ENCODE measurements at regions not wholly inside any gene's neighbourhood (a gene's known extent, or its start where the extent isn't known, plus 50 kb on each side); places are given as distances from the start of the nearest gene placed in this dataset.

- intact Hi-C loops (cut with DNase I, micrococcal nuclease): no loop called here
- TF ChIP-seq CTCF (IDR thresholded peaks at IDR 0.05): no peak
- H3K27ac ChIP-seq (ENCODE audit: low read depth in 1 of 2, low read length in 2 of 2): no peak overlapping the region
- no peaks in the 10 kb centered on the region for H3K36me3 ChIP-seq (ENCODE audit: insufficient read depth, low read length)
- Mint-ChIP-seq H3K4me3 (no peak overlapping the region), H3K9me3 (no peaks in the 10 kb centered on the region), H3K36me3 (ENCODE audit: low read depth) (no peaks in the 10 kb centered on the region), H3K4me1 (ENCODE audit: low read depth) (no peaks in the 10 kb centered on the region), H3K27me3 (peaks cover 31% of the 10 kb centered on the region), H3K27ac (no peak overlapping the region)
- ChIA-PET CTCF (no interaction called here), POLR2A (no interaction called here)
- DNase-seq: no peak
- no peak for ATAC-seq (ENCODE audit: poor library complexity)
- no peak overlapping the region for H3K4me3 ChIP-seq (ENCODE audit: low read length)
- H3K27me3 ChIP-seq (ENCODE audit: control insufficient read depth in 1 of 2, insufficient read depth in 2 of 2, low read length in 2 of 2): peaks cover 0 to 12% of the 10 kb centered on the region in 2 experiments
- H3K4me1 ChIP-seq (ENCODE audit: insufficient read depth, low read length): no peaks in the 10 kb centered on the region
- no peaks in the 10 kb centered on the region for H3K9me3 ChIP-seq (ENCODE audit: control insufficient read depth in 1 of 2, insufficient read depth in 1 of 2, low read length in 2 of 2)
Measured at GRCh38 chr4:121451310-121451709, 70.5 kb upstream of the QRFPR start.

- no peak for ATAC-seq (ENCODE audit: poor library complexity)
- ChIA-PET POLR2A (no interaction called here), CTCF (no interaction called here)
- H3K4me1 Mint-ChIP-seq (ENCODE audit: low read depth): no peaks in the 10 kb centered on the region
- Histone ChIP-seq H3K9me3 (ENCODE audit: control insufficient read depth in 1 of 2, insufficient read depth in 1 of 2, low read length in 2 of 2) (no peaks in the 10 kb centered on the region), H3K4me3 (ENCODE audit: low read length) (no peak overlapping the region), H3K27ac (ENCODE audit: low read depth in 1 of 2, low read length in 2 of 2) (no peak overlapping the region), H3K4me1 (ENCODE audit: insufficient read depth, low read length) (no peaks in the 10 kb centered on the region), H3K36me3 (ENCODE audit: insufficient read depth, low read length) (no peaks in the 10 kb centered on the region), H3K27me3 (ENCODE audit: control insufficient read depth in 1 of 2, insufficient read depth in 2 of 2, low read length in 2 of 2) (peaks cover 0 to 5% of the 10 kb centered on the region in 2 experiments)
- DNase-seq: no peak
- no peaks in the 10 kb centered on the region for H3K9me3 Mint-ChIP-seq
- no peaks in the 10 kb centered on the region for H3K36me3 Mint-ChIP-seq (ENCODE audit: low read depth)
- peaks cover 21% of the 10 kb centered on the region for H3K27me3 Mint-ChIP-seq
- no peak overlapping the region for H3K4me3 Mint-ChIP-seq
- TF ChIP-seq CTCF (IDR thresholded peaks at IDR 0.05): no peak
- no peak overlapping the region for H3K27ac Mint-ChIP-seq
- intact Hi-C loops (cut with DNase I, micrococcal nuclease): no loop called here
Measured at GRCh38 chr4:121449416-121449815, 68.6 kb upstream of the QRFPR start.

GRCh38 chr4:121448231-121448630 is 67.4 kb upstream of the QRFPR start:
- H3K36me3 Mint-ChIP-seq (ENCODE audit: low read depth): no peaks in the 10 kb centered on the region
- POLR2A ChIA-PET: no interaction called here
- H3K27ac Mint-ChIP-seq: no peak overlapping the region
- TF ChIP-seq CTCF (IDR thresholded peaks at IDR 0.05): no peak
- CTCF ChIA-PET: interaction anchor here (0.6 kb wide), 1 partner anchor 11 kb away, joined by 3 read pairs; no protein-coding TSS in a partner anchor
- no peaks in the 10 kb centered on the region for H3K9me3 ChIP-seq (ENCODE audit: control insufficient read depth in 1 of 2, insufficient read depth in 1 of 2, low read length in 2 of 2)
- H3K9me3 Mint-ChIP-seq: no peaks in the 10 kb centered on the region
- H3K27me3 Mint-ChIP-seq: peaks cover 9% of the 10 kb centered on the region
- H3K4me1 Mint-ChIP-seq (ENCODE audit: low read depth): no peaks in the 10 kb centered on the region
- no peak overlapping the region for H3K4me3 ChIP-seq (ENCODE audit: low read length)
- no peaks in the 10 kb centered on the region for H3K36me3 ChIP-seq (ENCODE audit: insufficient read depth, low read length)
- no peak overlapping the region for H3K4me3 Mint-ChIP-seq
- no peak overlapping the region for H3K27ac ChIP-seq (ENCODE audit: low read depth in 1 of 2, low read length in 2 of 2)
- intact Hi-C loops (cut with DNase I, micrococcal nuclease): no loop called here
- no peak for DNase-seq
- H3K4me1 ChIP-seq (ENCODE audit: insufficient read depth, low read length): no peaks in the 10 kb centered on the region
- ATAC-seq (ENCODE audit: poor library complexity): no peak
- no peaks in the 10 kb centered on the region for H3K27me3 ChIP-seq (ENCODE audit: control insufficient read depth in 1 of 2, insufficient read depth in 2 of 2, low read length in 2 of 2)
